22Rv1 (cell line): ENCODE measurements at regions not wholly inside any gene's neighbourhood (a gene's known extent, or its start where the extent isn't known, plus 50 kb on each side); places are given as distances from the start of the nearest gene placed in this dataset.

Experiments
- ZFX ChIP-seq: fragments of 450-650 bp; IDR thresholded peaks from 2 replicates; pipeline ENCODE4 v1.6.1; 2017; ENCODE audit warnings: antibody characterized with exemption, borderline replicate concordance
- TF ChIP-seq, protein P1 (sequence below): fragments of 450-650 bp; IDR thresholded peaks from 2 replicates; pipeline ENCODE4 v1.5.1; 2017; ENCODE audit warnings: mild to moderate bottlenecking

DNA sequence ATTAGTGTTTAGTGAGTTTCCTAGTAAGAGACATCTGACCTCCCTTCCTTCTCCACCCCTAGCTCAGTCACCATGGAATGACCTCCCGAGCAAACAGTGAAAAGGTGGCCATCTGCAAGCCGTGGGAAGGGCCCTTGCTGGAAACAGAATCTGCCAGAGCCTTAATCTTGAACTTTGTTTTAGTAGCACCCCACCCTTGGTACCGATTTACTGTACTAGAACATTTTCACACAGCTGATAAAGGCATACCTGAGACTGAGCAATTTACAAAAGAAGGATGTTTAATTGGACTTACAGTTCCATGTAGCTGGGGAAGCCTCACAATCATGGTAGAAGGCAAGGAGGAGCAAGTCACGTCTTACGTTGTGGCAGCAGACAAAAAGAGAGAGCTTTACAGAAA is 655.8 kb downstream of the TSN start:
- TF ChIP-seq, protein P1, sequence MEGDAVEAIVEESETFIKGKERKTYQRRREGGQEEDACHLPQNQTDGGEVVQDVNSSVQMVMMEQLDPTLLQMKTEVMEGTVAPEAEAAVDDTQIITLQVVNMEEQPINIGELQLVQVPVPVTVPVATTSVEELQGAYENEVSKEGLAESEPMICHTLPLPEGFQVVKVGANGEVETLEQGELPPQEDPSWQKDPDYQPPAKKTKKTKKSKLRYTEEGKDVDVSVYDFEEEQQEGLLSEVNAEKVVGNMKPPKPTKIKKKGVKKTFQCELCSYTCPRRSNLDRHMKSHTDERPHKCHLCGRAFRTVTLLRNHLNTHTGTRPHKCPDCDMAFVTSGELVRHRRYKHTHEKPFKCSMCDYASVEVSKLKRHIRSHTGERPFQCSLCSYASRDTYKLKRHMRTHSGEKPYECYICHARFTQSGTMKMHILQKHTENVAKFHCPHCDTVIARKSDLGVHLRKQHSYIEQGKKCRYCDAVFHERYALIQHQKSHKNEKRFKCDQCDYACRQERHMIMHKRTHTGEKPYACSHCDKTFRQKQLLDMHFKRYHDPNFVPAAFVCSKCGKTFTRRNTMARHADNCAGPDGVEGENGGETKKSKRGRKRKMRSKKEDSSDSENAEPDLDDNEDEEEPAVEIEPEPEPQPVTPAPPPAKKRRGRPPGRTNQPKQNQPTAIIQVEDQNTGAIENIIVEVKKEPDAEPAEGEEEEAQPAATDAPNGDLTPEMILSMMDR, result no peak
- no peak for TF ChIP-seq ZFX
